ENCODE measurements at regions not wholly inside any gene's neighbourhood (a gene's known extent, or its start where the extent isn't known, plus 50 kb on each side); places are given as distances from the start of the nearest gene placed in this dataset.

DNA sequence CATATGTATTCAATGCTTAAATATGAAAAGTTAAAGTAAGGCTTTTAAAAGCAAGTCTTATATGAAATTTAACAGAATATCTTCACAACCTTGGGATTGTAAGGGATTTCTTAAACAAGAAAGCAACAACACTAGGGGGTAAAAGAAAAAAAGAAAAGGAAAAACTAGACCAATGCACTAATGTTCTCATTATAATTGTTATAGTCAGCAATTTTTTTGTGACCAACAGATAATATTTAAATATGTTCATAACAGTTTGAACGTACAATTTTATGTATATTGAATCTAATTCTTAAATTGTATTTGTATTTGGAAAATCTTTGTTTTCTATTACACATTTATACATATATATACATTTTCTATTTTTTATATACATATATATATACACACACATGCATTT, 1397.8 kb upstream of the ADGRB3 start:
- Histone ChIP-seq H2BK12ac (ENCODE audit: low read depth, low read length) (no peak overlapping the region), H3K4me1 (replicated peaks in 1 of 4; ENCODE audit: control insufficient read depth in 3 of 4, insufficient read depth in 4 of 4, low read length in 3 of 4) (no peaks in the 10 kb centered on the region), H3K79me2 (ENCODE audit: control insufficient read depth in 1 of 2, insufficient read depth in 2 of 2, low read length in 2 of 2) (no peaks in the 10 kb centered on the region), H2AK5ac (ENCODE audit: low read depth, low read length) (no peak overlapping the region), H3K18ac (ENCODE audit: extremely low read depth, low read length) (no peak overlapping the region), H2BK5ac (ENCODE audit: low read depth, low read length) (no peak overlapping the region), H3K14ac (ENCODE audit: insufficient read length) (no peak overlapping the region), H3K9me3 (ENCODE audit: insufficient read depth in 2 of 2, low read depth in 1 of 2, low read length in 1 of 2) (no peaks in the 10 kb centered on the region), H3K27ac (ENCODE audit: low read depth, low read length) (no peak overlapping the region), H3K23me2 (ENCODE audit: low read depth, low read length) (no peaks in the 10 kb centered on the region), H3K23ac (ENCODE audit: insufficient read length) (no peak overlapping the region), H3K56ac (replicated peaks; ENCODE audit: insufficient read length, low read depth, low read length) (no peak overlapping the region), H4K91ac (replicated peaks; ENCODE audit: insufficient read length, low read length) (no peak overlapping the region), H4K20me1 (replicated peaks in 1 of 2; ENCODE audit: control insufficient read depth in 1 of 2, insufficient read depth in 2 of 2, low read length in 2 of 2) (no peaks in the 10 kb centered on the region), H2BK120ac (replicated peaks; ENCODE audit: low read depth, low read length) (no peak overlapping the region), H3K27me3 (replicated peaks in 1 of 4; ENCODE audit: control insufficient read depth in 3 of 4, extremely low read depth in 1 of 4, insufficient read depth in 3 of 4, low read length in 3 of 4) (no peaks in the 10 kb centered on the region), H2BK20ac (ENCODE audit: low read length) (no peak overlapping the region), H3K9ac (replicated peaks in 1 of 4; ENCODE audit: extremely low read depth in 1 of 4, low read depth in 3 of 4, low read length in 3 of 4) (no peak overlapping the region), H3K4ac (replicated peaks; ENCODE audit: insufficient read length, low read depth, low read length) (no peak overlapping the region), H3K79me1 (ENCODE audit: low read depth, low read length) (no peaks in the 10 kb centered on the region), H4K5ac (ENCODE audit: insufficient read length, low read depth, low read length) (no peak overlapping the region), H2AFZ (ENCODE audit: low read length) (no peak overlapping the region), H3K4me2 (ENCODE audit: insufficient read depth in 1 of 2, low read depth in 2 of 2, low read length in 2 of 2) (no peak overlapping the region), H2BK15ac (ENCODE audit: low read length) (no peak overlapping the region), H3K4me3 (ENCODE audit: extremely low read depth in 1 of 4, insufficient read depth in 2 of 4, low read depth in 3 of 4, low read length in 4 of 4) (no peak overlapping the region), H4K8ac (ENCODE audit: extremely low read depth, insufficient read depth, low read length) (no peak overlapping the region), H3K36me3 (ENCODE audit: control insufficient read depth in 2 of 4, insufficient read depth in 4 of 4, low read length in 3 of 4) (no peaks in the 10 kb centered on the region)
- DNase-seq (ENCODE audit: low read depth in 1 of 2, low spot score in 2 of 2) = no peak
- CTCF ChIA-PET (ENCODE audit: partially characterized antibody) = no interaction called here
- TF ChIP-seq, protein P1, sequence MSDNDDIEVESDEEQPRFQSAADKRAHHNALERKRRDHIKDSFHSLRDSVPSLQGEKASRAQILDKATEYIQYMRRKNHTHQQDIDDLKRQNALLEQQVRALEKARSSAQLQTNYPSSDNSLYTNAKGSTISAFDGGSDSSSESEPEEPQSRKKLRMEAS (IDR thresholded peaks at IDR 0.05) = no peak
- TF ChIP-seq CEBPB (IDR thresholded peaks at IDR 0.05; ENCODE audit: low read depth, low read length) (no peak), JUN (IDR thresholded peaks at IDR 0.05; ENCODE audit: low read depth, low read length) (no peak), SIRT6 (IDR thresholded peaks at IDR 0.05; ENCODE audit: low read length) (no peak), SP4 (IDR thresholded peaks at IDR 0.05; ENCODE audit: low read length) (no peak), EZH2 (IDR thresholded peaks at IDR 0.05; ENCODE audit: low read depth, low read length, severe bottlenecking) (no peak), SRF (IDR thresholded peaks at IDR 0.05; ENCODE audit: low read depth, low read length) (no peak), SIX5 (IDR thresholded peaks at IDR 0.05; ENCODE audit: low read depth, low read length) (no peak)
- no peak for FAIRE-seq
- POLR2A ChIA-PET (ENCODE audit: partially characterized antibody) = no interaction called here
- WGBS, 2 experiments (ENCODE audit: extremely low coverage in 1 of 2, insufficient coverage in 1 of 2, insufficient read length in 1 of 2, insufficient replicate concordance in 2 of 2, low coverage in 1 of 2, low lambda C conversion rate in 2 of 2, missing lambda C conversion rate in 1 of 2) = 100% methylated on average over 1 of the region's 1 CpG; no CpG with 5 or more reads in 1 of the 2 experiments

Measured in H1 (cell line).